Lower leg skin (tissue), 3 donors: ENCODE measurements at regions not wholly inside any gene's neighbourhood (a gene's known extent, or its start where the extent isn't known, plus 50 kb on each side); places are given as distances from the start of the nearest gene placed in this dataset.

Experiments used
- POLR2A ChIP-seq, 2 donors: fragments of 450-650 bp; IDR thresholded peaks; one replicate each; pipeline ENCODE4 v1.6.1; 2016 to 2017; ENCODE audit warnings: antibody characterized with exemption in 2 of 2, mild to moderate bottlenecking in 1 of 2, moderate library complexity in 1 of 2
- TF ChIP-seq, protein P1 (sequence below), 3 donors: fragments of 450-650 bp; IDR thresholded peaks; one replicate each; pipeline ENCODE4 v1.5.1; 2016; ENCODE audit warnings: antibody characterized with exemption in 3 of 3, mild to moderate bottlenecking in 3 of 3, moderate library complexity in 2 of 3

DNA sequence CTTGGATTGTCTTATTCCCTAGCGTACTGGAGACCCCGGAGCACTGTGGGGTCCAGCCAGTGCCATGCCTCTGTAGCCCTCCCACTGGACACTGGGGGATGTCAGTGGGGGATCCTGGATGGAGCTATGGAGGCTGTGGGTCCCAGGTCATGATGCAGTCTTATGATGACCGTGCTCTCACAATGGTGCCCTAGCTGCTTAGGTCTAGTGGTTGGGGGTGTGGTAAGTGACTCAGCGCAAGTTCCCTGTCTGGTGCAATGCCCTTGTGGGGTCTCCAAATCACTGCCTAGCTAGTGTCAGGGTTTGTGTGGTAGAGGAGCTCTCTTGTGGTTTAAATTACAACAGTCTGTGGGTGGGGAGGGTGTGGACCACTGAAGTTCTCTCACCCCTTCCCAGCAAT is 135.4 kb downstream of the CDC5L start:
- TF ChIP-seq POLR2A (IDR thresholded peaks at IDR 0.05) = no peak
- TF ChIP-seq, protein P1, sequence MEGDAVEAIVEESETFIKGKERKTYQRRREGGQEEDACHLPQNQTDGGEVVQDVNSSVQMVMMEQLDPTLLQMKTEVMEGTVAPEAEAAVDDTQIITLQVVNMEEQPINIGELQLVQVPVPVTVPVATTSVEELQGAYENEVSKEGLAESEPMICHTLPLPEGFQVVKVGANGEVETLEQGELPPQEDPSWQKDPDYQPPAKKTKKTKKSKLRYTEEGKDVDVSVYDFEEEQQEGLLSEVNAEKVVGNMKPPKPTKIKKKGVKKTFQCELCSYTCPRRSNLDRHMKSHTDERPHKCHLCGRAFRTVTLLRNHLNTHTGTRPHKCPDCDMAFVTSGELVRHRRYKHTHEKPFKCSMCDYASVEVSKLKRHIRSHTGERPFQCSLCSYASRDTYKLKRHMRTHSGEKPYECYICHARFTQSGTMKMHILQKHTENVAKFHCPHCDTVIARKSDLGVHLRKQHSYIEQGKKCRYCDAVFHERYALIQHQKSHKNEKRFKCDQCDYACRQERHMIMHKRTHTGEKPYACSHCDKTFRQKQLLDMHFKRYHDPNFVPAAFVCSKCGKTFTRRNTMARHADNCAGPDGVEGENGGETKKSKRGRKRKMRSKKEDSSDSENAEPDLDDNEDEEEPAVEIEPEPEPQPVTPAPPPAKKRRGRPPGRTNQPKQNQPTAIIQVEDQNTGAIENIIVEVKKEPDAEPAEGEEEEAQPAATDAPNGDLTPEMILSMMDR (IDR thresholded peaks at IDR 0.05) = no peak
